Karpas-422 (cell line): ENCODE measurements at regions not wholly inside any gene's neighbourhood (a gene's known extent, or its start where the extent isn't known, plus 50 kb on each side); places are given as distances from the start of the nearest gene placed in this dataset.

Experiments used
- DNase-seq: peaks from one replicate; pipeline ENCODE4 v3.0.0-alpha.2; 2015
- H2AFZ ChIP-seq: fragments of 200-600 bp; sonication (generic); 2 replicates; pipeline ENCODE4 v1.6.1; 2014; ENCODE audit warnings: antibody characterized with exemption, low read length, mixed read lengths
- H3K27ac ChIP-seq: fragments of 200-600 bp; sonication (generic); 2 replicates; pipeline ENCODE4 v1.5.1; 2014; ENCODE audit warnings: mild to moderate bottlenecking, low read length, moderate library complexity
- H3K27me3 ChIP-seq: fragments of 200-600 bp; sonication (generic); 2 replicates; pipeline ENCODE4 v1.6.1; 2014; ENCODE audit warnings: low read length, mixed read lengths
- H3K36me3 ChIP-seq: fragments of 200-600 bp; sonication (generic); 2 replicates; pipeline ENCODE4 v1.6.1; 2014; ENCODE audit warnings: low read length, mixed read lengths; ENCODE audit not compliant: insufficient read depth
- H3K4me1 ChIP-seq: fragments of 200-600 bp; sonication (generic); 2 replicates; pipeline ENCODE4 v1.6.1; 2014; ENCODE audit warnings: mild to moderate bottlenecking, low read length, mixed read lengths
- H3K4me2 ChIP-seq: fragments of 200-600 bp; sonication (generic); 2 replicates; pipeline ENCODE4 v1.6.1; 2014; ENCODE audit warnings: low read length, low read depth, mild to moderate bottlenecking; ENCODE audit not compliant: poor library complexity, severe bottlenecking
- H3K4me3 ChIP-seq: fragments of 200-600 bp; sonication (generic); 2 replicates; pipeline ENCODE4 v1.5.1; 2014; ENCODE audit warnings: mild to moderate bottlenecking, antibody characterized with exemption, low read length, mixed read lengths
- H3K79me2 ChIP-seq: fragments of 200-600 bp; sonication (generic); 2 replicates; pipeline ENCODE4 v1.6.1; 2014; ENCODE audit warnings: mild to moderate bottlenecking, low read length, mixed read lengths
- H3K9ac ChIP-seq: fragments of 200-600 bp; sonication (generic); 2 replicates; pipeline ENCODE4 v1.6.0; 2014; ENCODE audit warnings: low read length
- H3K9me2 ChIP-seq: fragments of 200-600 bp; sonication (generic), shearing (Covaris generic); replicated peaks from 2 replicates; pipeline ENCODE4 v1.6.0; 2014; ENCODE audit warnings: mild to moderate bottlenecking, low read length, moderate library complexity; ENCODE audit not compliant: insufficient read depth
- H3K9me3 ChIP-seq: fragments of 300-700, 200-600 bp; sonication (generic); 2 replicates; pipeline ENCODE4 v1.6.1; 2014; ENCODE audit warnings: low read length, mixed read lengths
- H4K20me1 ChIP-seq: fragments of 200-600 bp; sonication (generic); 2 replicates; pipeline ENCODE4 v1.6.1; 2014; ENCODE audit warnings: mild to moderate bottlenecking, antibody characterized with exemption, low read length, low read depth; ENCODE audit not compliant: insufficient read depth

- no peak overlapping the region for H3K4me3 ChIP-seq
- H3K9me3 ChIP-seq: no peaks in the 10 kb centered on the region
- no peaks in the 10 kb centered on the region for H3K9me2 ChIP-seq
- H3K27ac ChIP-seq: no peak overlapping the region
- no peaks in the 10 kb centered on the region for H3K79me2 ChIP-seq
- no peaks in the 10 kb centered on the region for H3K27me3 ChIP-seq
- no peak overlapping the region for H2AFZ ChIP-seq
- H3K9ac ChIP-seq: no peak overlapping the region
- no peak overlapping the region for H3K4me2 ChIP-seq
- DNase-seq: peak; percentile 41
- no peaks in the 10 kb centered on the region for H3K36me3 ChIP-seq
- no peaks in the 10 kb centered on the region for H4K20me1 ChIP-seq
- no peaks in the 10 kb centered on the region for H3K4me1 ChIP-seq
Measured at GRCh38 chr12:130266751-130267150, 70.9 kb upstream of the PIWIL1 start.

DNA sequence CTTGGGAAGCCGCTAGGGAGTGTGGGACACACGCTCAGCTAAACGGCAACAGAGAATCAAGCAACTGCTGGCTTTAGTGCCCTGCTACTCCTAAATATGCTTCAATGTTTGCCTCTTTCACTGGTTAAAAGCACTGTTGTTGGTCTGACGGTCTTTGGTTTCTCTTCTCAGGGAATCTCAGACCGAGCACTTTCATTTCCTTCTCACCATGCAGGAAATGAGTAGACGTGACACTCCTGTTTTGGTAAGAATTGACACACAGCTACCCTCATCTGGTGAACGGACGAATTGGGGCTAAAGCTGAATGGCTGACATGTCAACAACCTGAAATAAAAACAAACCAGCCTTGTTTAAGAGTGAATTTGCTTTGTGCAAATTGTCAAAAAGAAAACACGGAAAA is 57.5 kb upstream of the PIWIL1 start:
- H3K27ac ChIP-seq: no peak overlapping the region
- no peaks in the 10 kb centered on the region for H3K27me3 ChIP-seq
- no peaks in the 10 kb centered on the region for H3K36me3 ChIP-seq
- no peak overlapping the region for H3K4me3 ChIP-seq
- no peaks in the 10 kb centered on the region for H3K9me3 ChIP-seq
- no peak overlapping the region for H2AFZ ChIP-seq
- no peaks in the 10 kb centered on the region for H3K79me2 ChIP-seq
- no peaks in the 10 kb centered on the region for H3K9me2 ChIP-seq
- DNase-seq: no peak
- H3K9ac ChIP-seq: no peak overlapping the region
- H4K20me1 ChIP-seq: no peaks in the 10 kb centered on the region
- H3K4me2 ChIP-seq: no peak overlapping the region
- no peaks in the 10 kb centered on the region for H3K4me1 ChIP-seq

- Histone ChIP-seq H3K79me2 (no peaks in the 10 kb centered on the region), H3K9me2 (no peaks in the 10 kb centered on the region), H3K4me3 (no peak overlapping the region), H2AFZ (no peak overlapping the region), H3K9me3 (no peaks in the 10 kb centered on the region), H4K20me1 (no peaks in the 10 kb centered on the region), H3K4me1 (no peaks in the 10 kb centered on the region), H3K36me3 (no peaks in the 10 kb centered on the region), H3K27me3 (no peaks in the 10 kb centered on the region), H3K4me2 (no peak overlapping the region), H3K9ac (no peak overlapping the region), H3K27ac (no peak overlapping the region)
- DNase-seq: no peak
Measured at GRCh38 chr12:130280742-130281141, 56.9 kb upstream of the PIWIL1 start.

- Histone ChIP-seq H3K9me2 (no peaks in the 10 kb centered on the region), H3K9ac (no peak overlapping the region), H3K9me3 (no peaks in the 10 kb centered on the region), H3K27ac (no peak overlapping the region), H3K4me1 (no peaks in the 10 kb centered on the region), H3K79me2 (no peaks in the 10 kb centered on the region), H4K20me1 (no peaks in the 10 kb centered on the region), H3K36me3 (no peaks in the 10 kb centered on the region), H2AFZ (no peak overlapping the region), H3K27me3 (no peaks in the 10 kb centered on the region), H3K4me2 (no peak overlapping the region), H3K4me3 (no peak overlapping the region)
- no peak for DNase-seq
Measured at GRCh38 chr12:130281153-130281799, 56.4 kb upstream of the PIWIL1 start.

GRCh38 chr12:130286041-130286440 is 51.6 kb upstream of the PIWIL1 start:
- H3K27me3 ChIP-seq: no peaks in the 10 kb centered on the region
- H2AFZ ChIP-seq: no peak overlapping the region
- H3K27ac ChIP-seq: no peak overlapping the region
- no peak overlapping the region for H3K9ac ChIP-seq
- no peaks in the 10 kb centered on the region for H3K9me2 ChIP-seq
- no peaks in the 10 kb centered on the region for H3K36me3 ChIP-seq
- no peaks in the 10 kb centered on the region for H4K20me1 ChIP-seq
- no peaks in the 10 kb centered on the region for H3K9me3 ChIP-seq
- H3K4me2 ChIP-seq: no peak overlapping the region
- H3K79me2 ChIP-seq: no peaks in the 10 kb centered on the region
- no peak overlapping the region for H3K4me3 ChIP-seq
- DNase-seq: peak; percentile 66
- no peaks in the 10 kb centered on the region for H3K4me1 ChIP-seq

- no peaks in the 10 kb centered on the region for H3K4me1 ChIP-seq
- no peaks in the 10 kb centered on the region for H4K20me1 ChIP-seq
- no peak overlapping the region for H3K9ac ChIP-seq
- no peak overlapping the region for H3K4me2 ChIP-seq
- no peak overlapping the region for H3K4me3 ChIP-seq
- H3K27ac ChIP-seq: no peak overlapping the region
- H3K79me2 ChIP-seq: no peaks in the 10 kb centered on the region
- H3K9me2 ChIP-seq: no peaks in the 10 kb centered on the region
- no peak for DNase-seq
- no peak overlapping the region for H2AFZ ChIP-seq
- H3K9me3 ChIP-seq: no peaks in the 10 kb centered on the region
- no peaks in the 10 kb centered on the region for H3K27me3 ChIP-seq
- H3K36me3 ChIP-seq: no peaks in the 10 kb centered on the region
Measured at GRCh38 chr12:130286741-130287440, 50.8 kb upstream of the PIWIL1 start.
